Transverse colon (tissue), 4 donors: ENCODE measurements at regions not wholly inside any gene's neighbourhood (a gene's known extent, or its start where the extent isn't known, plus 50 kb on each side); places are given as distances from the start of the nearest gene placed in this dataset.

ENCODE experiments used
- DNase-seq: peaks from one replicate; pipeline ENCODE4 v3.0.0-alpha.2; 2019
- H3K27ac ChIP-seq, 4 donors: fragments of 200-600 bp; sonication (generic); 2 replicates each; pipeline ENCODE4 v1.5.1; 2016 to 2018; ENCODE audit warnings: inconsistent platforms in 4 of 4
- H3K27me3 ChIP-seq: fragments of 200-600 bp; sonication (generic); 2 replicates; pipeline ENCODE4 v1.5.1; 2017; ENCODE audit warnings: inconsistent platforms
- H3K36me3 ChIP-seq, 4 donors: fragments of 200-600 bp; sonication (generic); 2 replicates each; pipeline ENCODE4 v1.5.1; 2017 to 2019; ENCODE audit warnings: inconsistent platforms in 4 of 4
- H3K4me1 ChIP-seq, 4 donors: fragments of 200-600 bp; sonication (generic); 2 replicates each; pipeline ENCODE4 v1.5.1; 2017 to 2020; ENCODE audit warnings: inconsistent platforms in 4 of 4
- H3K4me3 ChIP-seq, 4 donors: fragments of 200-600 bp; sonication (generic); 1 replicate in 1 of 4; 2 replicates in 3 of 4; pipeline versions ENCODE4 v1.5.1 to v1.6.1; 2017 to 2019; ENCODE audit warnings: inconsistent platforms in 4 of 4
- H3K9me3 ChIP-seq, 2 donors: fragments of 200-600 bp; sonication (generic); 2 replicates each; pipeline ENCODE4 v1.5.1; 2017 to 2019; ENCODE audit warnings: inconsistent platforms in 2 of 2
- EP300 ChIP-seq: sonication (generic); formaldehyde crosslinking; IDR thresholded peaks from one replicate; pipeline ENCODE4 v1.6.1; 2017; ENCODE audit warnings: antibody characterized with exemption, low read depth
- POLR2A ChIP-seq: fragments of 450-650 bp; IDR thresholded peaks from one replicate; pipeline ENCODE4 v1.6.1; 2016; ENCODE audit warnings: antibody characterized with exemption, mild to moderate bottlenecking, moderate library complexity
- POLR2AphosphoS5 ChIP-seq, 3 donors: sonication (generic); formaldehyde crosslinking; IDR thresholded peaks; one replicate each; pipeline ENCODE4 v1.6.1; 2016; ENCODE audit warnings: antibody characterized with exemption in 3 of 3
- WGBS, 2 donors: methylation state at CpG; one replicate each; pipeline ENCODE4 v1.1.5; 2018; ENCODE audit warnings: low coverage in 1 of 2; 5-methylcytosine and 5-hydroxymethylcytosine counted together
- in situ Hi-C, 4 donors: fragments of 200-750 bp; cut with MboI; loops; one replicate each; pipeline versions ENCODE4 v1.15.0 to v1.15.1; 2017; ENCODE audit warnings: low sequenced_read_pairs in 3 of 4, low pct_ligation_motif_present in 1 of 4, low pct_unique_long_range_greater_than_20kb in 1 of 4
- intact Hi-C: fragments of 100-400 bp; cut with DNase I; formaldehyde crosslinking; loops from one replicate; pipeline ENCODE4 v1.15.1; 2023; ENCODE audit warnings: low total_unique reads
- TF ChIP-seq, protein P1 (sequence below), 5 experiments: fragments of 200-600 bp in 3 of 5; fragments of 450-650 bp in 2 of 5; sonication (generic) in 3 of 5; IDR thresholded peaks; 1 replicate in 2 of 5; 2 replicates in 3 of 5; pipeline ENCODE4 v1.5.1; 2016 to 2017; ENCODE audit warnings: antibody characterized with exemption in 5 of 5, inconsistent platforms in 3 of 5, mild to moderate bottlenecking in 2 of 5, moderate library complexity in 1 of 5

GRCh38 chr2:117631152-117631945, 183.1 kb upstream of the DDX18 start:
- 65 to 92% methylated on average over 1 to 5 of the region's 5 CpGs for WGBS, 2 donors
- in situ Hi-C loops, result no loop called here
- TF ChIP-seq POLR2AphosphoS5 (IDR thresholded peaks at IDR 0.05) (no peak), POLR2A (no peak), EP300 (no peak)
- TF ChIP-seq, protein P1, sequence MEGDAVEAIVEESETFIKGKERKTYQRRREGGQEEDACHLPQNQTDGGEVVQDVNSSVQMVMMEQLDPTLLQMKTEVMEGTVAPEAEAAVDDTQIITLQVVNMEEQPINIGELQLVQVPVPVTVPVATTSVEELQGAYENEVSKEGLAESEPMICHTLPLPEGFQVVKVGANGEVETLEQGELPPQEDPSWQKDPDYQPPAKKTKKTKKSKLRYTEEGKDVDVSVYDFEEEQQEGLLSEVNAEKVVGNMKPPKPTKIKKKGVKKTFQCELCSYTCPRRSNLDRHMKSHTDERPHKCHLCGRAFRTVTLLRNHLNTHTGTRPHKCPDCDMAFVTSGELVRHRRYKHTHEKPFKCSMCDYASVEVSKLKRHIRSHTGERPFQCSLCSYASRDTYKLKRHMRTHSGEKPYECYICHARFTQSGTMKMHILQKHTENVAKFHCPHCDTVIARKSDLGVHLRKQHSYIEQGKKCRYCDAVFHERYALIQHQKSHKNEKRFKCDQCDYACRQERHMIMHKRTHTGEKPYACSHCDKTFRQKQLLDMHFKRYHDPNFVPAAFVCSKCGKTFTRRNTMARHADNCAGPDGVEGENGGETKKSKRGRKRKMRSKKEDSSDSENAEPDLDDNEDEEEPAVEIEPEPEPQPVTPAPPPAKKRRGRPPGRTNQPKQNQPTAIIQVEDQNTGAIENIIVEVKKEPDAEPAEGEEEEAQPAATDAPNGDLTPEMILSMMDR (IDR thresholded peaks at IDR 0.05), result no peak
- H3K9me3 ChIP-seq, result no peaks in the 10 kb centered on the region
- no peaks in the 10 kb centered on the region for H3K36me3 ChIP-seq
- no peak overlapping the region for H3K27ac ChIP-seq
- intact Hi-C loops, result no loop called here
- no peak for DNase-seq
- no peaks in the 10 kb centered on the region for H3K4me1 ChIP-seq
- no peaks in the 10 kb centered on the region for H3K27me3 ChIP-seq
- H3K4me3 ChIP-seq, result no peak overlapping the region

- intact Hi-C loops, result no loop called here
Measured at GRCh38 chr2:117635481-117635880, 179.0 kb upstream of the DDX18 start.

GRCh38 chr2:117639401-117639800, 175.1 kb upstream of the DDX18 start:
- 48 to 60% methylated on average over 1 of the region's 1 CpG for WGBS, 2 donors
- Histone ChIP-seq H3K9me3 (no peaks in the 10 kb centered on the region), H3K36me3 (no peaks in the 10 kb centered on the region), H3K4me1 (no peaks in the 10 kb centered on the region), H3K27ac (no peak overlapping the region), H3K27me3 (no peaks in the 10 kb centered on the region), H3K4me3 (no peak overlapping the region)
- intact Hi-C loops, result no loop called here
- in situ Hi-C loops, result no loop called here
- no peak for DNase-seq
- TF ChIP-seq POLR2A (no peak), POLR2AphosphoS5 (IDR thresholded peaks at IDR 0.05) (no peak), EP300 (no peak)
- TF ChIP-seq, protein P1 (IDR thresholded peaks at IDR 0.05), result no peak

More at GRCh38 chr2:117635481-117635880, 179.0 kb upstream of the DDX18 start:
- WGBS, 2 donors, result 42% methylated on average over 4 of the region's 4 CpGs; no CpG with 5 or more reads in 1 of the 2 donors
- no peak for DNase-seq
- TF ChIP-seq POLR2AphosphoS5 (IDR thresholded peaks at IDR 0.05), result no peak
- TF ChIP-seq EP300, result no peak
- TF ChIP-seq, protein P1 (IDR thresholded peaks at IDR 0.05), result no peak
- no peak for TF ChIP-seq POLR2A
- no peak overlapping the region for H3K27ac ChIP-seq
- no peaks in the 10 kb centered on the region for H3K27me3 ChIP-seq
- no peaks in the 10 kb centered on the region for H3K36me3 ChIP-seq
- H3K9me3 ChIP-seq, result no peaks in the 10 kb centered on the region
- in situ Hi-C loops, result no loop called here
- H3K4me3 ChIP-seq, result no peak overlapping the region
- H3K4me1 ChIP-seq, result no peaks in the 10 kb centered on the region

- intact Hi-C loops (no loop called here), in situ Hi-C loops (no loop called here)
- Histone ChIP-seq H3K27me3 (no peaks in the 10 kb centered on the region), H3K4me3 (no peak overlapping the region), H3K27ac (no peak overlapping the region), H3K4me1 (no peaks in the 10 kb centered on the region), H3K36me3 (no peaks in the 10 kb centered on the region), H3K9me3 (no peaks in the 10 kb centered on the region)
- 59% methylated on average over 3 of the region's 3 CpGs for WGBS, 2 donors
- no peak for DNase-seq
- TF ChIP-seq POLR2AphosphoS5 (IDR thresholded peaks at IDR 0.05) (no peak), POLR2A (no peak), EP300 (no peak)
- TF ChIP-seq, protein P1 (IDR thresholded peaks at IDR 0.05), result no peak
Measured at GRCh38 chr2:117644403-117644802, 170.1 kb upstream of the DDX18 start.
